GM19324 (cell line): ENCODE measurements at regions not wholly inside any gene's neighbourhood (a gene's known extent, or its start where the extent isn't known, plus 50 kb on each side); places are given as distances from the start of the nearest gene placed in this dataset.
"Not testable (repeated sequence)": the region's sequence is repeated elsewhere in the genome, so short reads cannot be mapped to it uniquely, and the experiment has no call there.

ENCODE experiments used
- ATAC-seq: cut with Tn5 transposase; IDR thresholded peaks from one replicate; pipeline ENCODE4 v1.9.1; 2021; ENCODE audit warnings: mild to moderate bottlenecking, moderate library complexity; ENCODE audit not compliant: unreplicated experiment, low FRiP score

DNA sequence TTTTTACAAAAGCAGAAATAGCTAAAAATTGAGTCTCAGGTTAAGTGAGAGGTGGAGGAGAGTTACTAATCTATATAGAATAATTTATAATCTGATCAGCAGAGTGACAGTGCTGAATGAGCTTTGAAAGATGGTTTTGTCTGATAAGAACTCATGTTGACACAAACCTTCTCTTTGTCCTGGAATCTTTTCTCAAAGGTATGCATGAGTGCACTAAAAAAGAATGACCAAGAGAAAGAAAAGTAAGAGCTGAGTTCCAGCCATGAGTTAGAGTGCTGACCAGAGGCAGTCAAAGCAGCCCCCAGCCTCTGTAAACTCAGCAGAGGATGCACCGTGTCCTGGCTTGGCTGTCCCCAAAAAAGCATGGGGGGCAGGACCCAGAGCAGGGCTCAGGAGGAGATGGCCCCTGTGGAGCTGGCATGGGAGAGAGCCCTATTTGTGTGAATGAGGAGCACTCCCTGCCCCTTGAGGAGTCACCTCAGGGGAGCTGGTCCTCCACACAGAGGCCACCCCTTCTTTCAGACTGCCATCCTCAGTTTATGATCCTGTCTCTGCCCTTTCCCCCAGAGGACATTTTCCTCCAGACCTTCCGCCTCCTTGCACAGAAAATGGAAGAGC is 129.8 kb downstream of the SEC23A start:
- ATAC-seq = no peak

DNA sequence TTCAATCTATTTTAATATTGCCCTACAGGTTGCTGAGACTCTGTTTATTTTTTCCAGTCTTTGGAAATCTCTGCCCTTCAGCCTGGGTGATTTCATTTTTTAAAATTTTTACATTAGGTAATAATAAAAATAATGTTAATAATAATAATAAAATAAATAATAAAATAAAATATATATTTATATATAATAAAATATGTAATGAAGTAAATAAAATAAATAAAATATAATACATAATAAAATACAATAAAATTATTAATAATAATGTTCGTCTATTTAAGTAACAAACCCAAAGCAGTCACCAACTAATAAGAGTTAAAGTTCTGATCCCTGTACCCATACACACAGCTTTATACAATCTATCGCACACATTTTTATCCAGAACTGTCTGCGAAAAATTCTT is 130.5 kb downstream of the SEC23A start:
- ATAC-seq = no peak

GRCh38 chr14:38971258-38971921 is 131.6 kb downstream of the SEC23A start:
- no peak for ATAC-seq

GRCh38 chr14:38964630-38965029 is 138.4 kb downstream of the SEC23A start:
- ATAC-seq = no peak

- no peak for ATAC-seq
Observed at GRCh38 chr14:38960946-38961531, 142.0 kb downstream of the SEC23A start.

- no peak for ATAC-seq
Observed at GRCh38 chr14:38959021-38959420, 144.0 kb downstream of the SEC23A start.

- no peak for ATAC-seq
Observed at GRCh38 chr14:38958589-38958988, 144.4 kb downstream of the SEC23A start.

GRCh38 chr14:38951451-38951850 is 151.6 kb downstream of the SEC23A start:
- no peak for ATAC-seq

DNA sequence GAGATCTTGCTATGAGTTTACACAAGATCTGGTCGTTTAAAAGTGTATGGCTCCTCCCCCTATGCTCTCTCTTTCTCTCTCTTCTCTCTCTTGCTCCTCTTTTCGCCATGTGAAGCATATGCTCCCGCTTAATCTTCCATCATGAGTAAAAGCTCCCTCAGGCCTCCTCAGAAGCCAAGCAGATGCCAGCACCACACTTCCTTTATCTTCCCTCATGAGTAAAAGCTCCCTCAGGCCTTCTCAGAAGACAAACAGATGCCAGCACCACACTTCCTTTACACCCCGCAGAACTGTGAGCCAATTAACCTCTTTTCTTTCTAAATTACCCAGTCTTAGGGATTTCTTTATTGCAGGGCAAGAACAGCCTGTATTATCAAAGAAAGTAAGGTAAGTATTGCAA is 152.4 kb downstream of the SEC23A start:
- ATAC-seq = no peak

- no peak for ATAC-seq
Observed at GRCh38 chr14:38948576-38948975, 154.5 kb downstream of the SEC23A start.

DNA sequence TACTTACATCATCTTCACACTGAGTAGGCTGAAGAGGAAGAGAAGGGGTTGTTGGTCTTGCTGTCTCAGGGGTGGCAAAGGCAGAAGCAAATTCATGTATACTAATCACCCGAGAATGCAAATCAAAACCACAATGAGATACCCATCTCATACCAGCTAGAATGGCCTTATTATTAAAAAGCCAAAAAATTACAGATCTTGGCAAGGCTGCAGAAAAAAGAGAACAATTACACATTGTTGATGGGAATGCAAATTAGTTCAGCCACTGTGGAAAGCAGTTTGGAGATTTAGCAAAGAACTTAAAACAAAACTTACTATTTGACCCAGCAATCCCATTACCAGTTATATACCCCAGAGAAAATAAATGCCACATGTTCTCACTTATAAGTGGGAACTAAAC is 154.9 kb downstream of the SEC23A start:
- ATAC-seq = no peak

DNA sequence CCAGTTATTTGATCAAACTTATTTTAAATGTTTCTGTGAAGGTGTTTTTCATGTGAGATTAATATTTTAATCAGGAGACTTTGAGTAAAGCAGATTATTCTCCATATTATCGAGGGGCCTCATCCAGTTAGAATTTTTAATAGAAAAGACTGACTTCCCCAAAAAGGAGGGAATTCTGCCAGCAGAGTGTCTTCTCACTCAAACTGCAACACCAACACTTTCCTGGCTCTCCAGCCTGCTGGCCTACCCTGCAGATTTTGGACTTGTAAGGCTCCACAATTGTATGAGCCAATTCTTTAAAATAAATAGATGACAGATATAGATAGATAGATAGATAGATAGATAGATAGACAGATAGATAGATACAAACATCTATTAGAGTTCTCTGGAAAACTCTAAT is 155.7 kb downstream of the SEC23A start:
- ATAC-seq = no peak

- ATAC-seq = no peak
Observed at GRCh38 chr14:38944691-38945090, 158.3 kb downstream of the SEC23A start.

DNA sequence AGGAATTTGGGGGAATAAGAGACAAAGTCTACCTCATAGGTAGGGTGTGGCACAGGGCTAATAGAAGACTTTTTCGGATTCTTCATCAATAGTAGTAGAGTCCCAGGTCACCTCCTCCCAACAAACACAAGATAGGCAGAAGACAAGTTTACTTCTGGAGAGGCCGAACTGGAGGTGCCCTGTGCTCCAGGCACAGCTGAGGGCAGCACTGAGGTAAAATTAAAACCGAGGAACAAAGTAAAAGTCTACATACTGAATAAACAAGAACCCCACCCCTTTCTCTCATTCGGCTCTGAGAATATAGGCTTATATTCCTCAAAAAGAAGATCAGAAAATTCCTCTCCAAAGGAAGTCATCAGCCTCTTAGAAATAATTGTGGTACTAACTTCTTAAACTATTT is 161.5 kb downstream of the SEC23A start:
- ATAC-seq = no peak

- not testable (repeated sequence) for ATAC-seq
Observed at GRCh38 chr14:38932653-38933000, 170.4 kb downstream of the SEC23A start.

DNA sequence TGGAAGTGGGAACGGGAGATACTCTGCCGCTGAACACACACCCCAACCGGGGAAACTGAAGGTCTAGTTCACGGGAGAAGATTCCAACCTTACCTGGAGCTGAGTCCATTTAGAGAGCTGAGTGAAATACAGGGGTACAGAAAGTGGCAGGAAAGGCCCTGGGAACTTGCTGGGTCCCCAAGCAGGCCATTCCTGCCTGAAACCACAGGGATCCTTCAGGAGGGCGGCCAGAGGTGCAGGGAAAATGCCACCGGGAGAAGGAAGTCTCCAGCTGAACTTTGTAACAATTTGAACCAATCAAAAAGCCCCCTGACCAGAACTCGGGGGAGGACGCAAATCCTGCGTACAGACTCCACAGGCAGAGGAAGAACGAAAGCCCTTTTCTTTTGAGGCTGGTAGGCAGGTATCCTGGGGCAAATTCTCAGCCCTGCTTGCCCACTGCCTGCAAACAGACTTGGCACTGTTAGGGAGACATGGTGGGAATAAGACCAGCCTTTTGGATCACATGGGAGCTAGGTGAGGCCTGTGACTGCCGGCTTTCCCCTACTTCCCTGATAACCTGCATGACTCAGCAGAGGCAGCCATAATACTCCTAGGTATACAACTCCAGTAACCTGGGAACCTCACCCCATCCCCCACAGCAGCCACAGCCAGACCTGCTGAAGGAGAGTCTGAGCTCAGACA is 170.9 kb downstream of the SEC23A start:
- ATAC-seq = no peak

GRCh38 chr14:38930898-38931297 is 172.1 kb downstream of the SEC23A start:
- ATAC-seq = no peak

DNA sequence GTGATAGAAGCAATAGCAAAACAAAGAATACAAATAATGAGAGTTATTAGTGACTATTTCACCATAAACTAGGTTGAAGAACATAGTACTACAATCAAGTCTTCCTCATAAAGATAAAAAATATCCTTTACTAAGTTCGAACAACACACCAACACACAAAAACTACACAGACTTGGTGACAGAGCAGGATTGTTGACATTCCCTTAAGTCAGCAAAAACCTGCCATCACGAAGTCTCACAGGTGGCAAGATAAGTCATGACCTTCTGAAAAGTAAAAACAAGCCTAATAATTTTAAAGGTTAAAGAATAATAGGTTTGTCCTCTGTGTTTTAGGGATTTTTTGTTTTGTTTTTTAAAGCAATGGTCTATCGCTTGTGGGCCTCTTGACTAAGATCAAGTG is 173.0 kb downstream of the SEC23A start:
- no peak for ATAC-seq

- ATAC-seq = no peak
Observed at GRCh38 chr14:38929416-38929815, 173.6 kb downstream of the SEC23A start.

DNA sequence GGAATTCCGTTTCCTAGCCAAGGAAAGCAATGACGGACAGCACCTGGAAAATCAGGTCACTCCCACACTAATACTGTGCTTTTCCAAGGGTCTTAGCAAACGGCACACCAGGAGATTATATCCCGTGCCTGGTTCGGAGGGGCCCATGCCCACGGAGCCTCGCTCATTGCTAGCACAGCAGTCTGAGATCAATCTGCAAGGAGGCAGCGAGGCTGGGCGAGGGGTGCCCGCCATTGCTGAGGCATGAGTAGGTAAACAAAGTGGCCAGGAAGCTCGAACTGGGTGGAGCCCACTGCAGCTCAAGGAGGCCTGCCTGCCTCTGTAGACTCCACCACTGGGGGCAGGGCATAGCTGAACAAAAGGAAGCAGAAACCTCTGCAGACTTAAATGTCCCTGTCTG is 181.1 kb downstream of the SEC23A start:
- ATAC-seq = not testable (repeated sequence)

DNA sequence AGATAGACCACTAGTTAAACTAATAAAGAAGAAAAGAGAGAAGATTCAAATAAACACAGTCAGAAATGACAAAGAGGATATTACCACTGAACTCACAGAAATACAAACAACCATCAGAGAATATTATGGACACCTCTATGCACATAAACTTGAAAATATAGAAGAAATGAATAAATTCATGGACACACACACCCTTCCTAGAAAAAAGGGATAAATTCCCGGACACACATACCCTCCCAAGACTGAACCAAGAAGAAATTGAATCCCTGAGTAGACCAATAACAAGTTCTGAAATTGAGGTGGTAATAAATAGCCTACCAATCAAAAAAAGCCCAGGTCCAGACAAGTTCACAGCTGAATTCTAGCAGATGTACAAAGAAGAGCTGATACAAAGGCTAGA is 187.9 kb downstream of the SEC23A start:
- no peak for ATAC-seq

DNA sequence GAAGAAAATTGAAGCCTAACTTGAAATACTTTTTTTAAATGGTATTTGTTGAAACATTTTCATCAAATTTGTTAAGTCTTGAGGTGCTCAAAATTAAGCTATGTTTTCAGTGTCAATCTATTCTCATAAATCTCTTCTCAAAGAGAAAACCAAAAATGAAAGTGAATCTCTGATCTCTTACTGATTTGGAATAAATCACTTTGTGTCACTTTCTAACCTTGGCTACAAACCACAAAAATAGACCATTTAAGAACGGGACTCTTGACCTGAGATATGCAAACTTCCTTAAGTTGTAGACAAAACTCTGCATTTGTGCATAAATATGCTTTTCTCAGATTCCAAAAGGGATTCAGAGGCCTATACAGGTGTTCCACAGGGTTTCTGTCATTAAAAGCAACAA is 192.9 kb downstream of the SEC23A start:
- no peak for ATAC-seq
